HUES64 (cell line): ENCODE measurements at regions not wholly inside any gene's neighbourhood (a gene's known extent, or its start where the extent isn't known, plus 50 kb on each side); places are given as distances from the start of the nearest gene placed in this dataset.

ENCODE experiments used
- H3K27ac ChIP-seq: 2 replicates; pipeline ENCODE4 v1.7.0; 2013; ENCODE audit warnings: low read depth, low read length, inconsistent platforms
- H3K27me3 ChIP-seq: 2 replicates; pipeline ENCODE4 v1.6.1; 2013; ENCODE audit warnings: mild to moderate bottlenecking, low read length; ENCODE audit not compliant: insufficient read depth
- H3K36me3 ChIP-seq: 2 replicates; pipeline ENCODE4 v1.6.1; 2013; ENCODE audit warnings: mild to moderate bottlenecking, low read length; ENCODE audit not compliant: insufficient read depth
- H3K4me1 ChIP-seq: 2 replicates; pipeline ENCODE4 v1.6.1; 2013; ENCODE audit warnings: mild to moderate bottlenecking, low read length, moderate library complexity; ENCODE audit not compliant: insufficient read depth
- H3K4me3 ChIP-seq: 2 replicates; pipeline ENCODE4 v1.5.1; 2013; ENCODE audit warnings: mild to moderate bottlenecking, low read length, moderate library complexity
- H3K9ac ChIP-seq: 2 replicates; pipeline ENCODE4 v1.6.1; 2013; ENCODE audit warnings: mild to moderate bottlenecking, low read depth, low read length
- H3K9me3 ChIP-seq: 2 replicates; pipeline ENCODE4 v1.6.1; 2013; ENCODE audit warnings: low read depth, low read length; ENCODE audit not compliant: insufficient read depth
- WGBS: fragments of 150-250, 120-280 bp; methylation state at CpG from one replicate; pipeline ENCODE4 v1.1.7; 2013; ENCODE audit warnings: missing lambda C conversion rate; 5-methylcytosine and 5-hydroxymethylcytosine counted together

GRCh38 chr4:115871596-115871995 is 758.2 kb upstream of the NDST4 start:
- H3K36me3 ChIP-seq: no peaks in the 10 kb centered on the region
- H3K4me3 ChIP-seq: no peak overlapping the region
- H3K9me3 ChIP-seq: no peaks in the 10 kb centered on the region
- H3K4me1 ChIP-seq: no peaks in the 10 kb centered on the region
- no peak overlapping the region for H3K9ac ChIP-seq
- no peak overlapping the region for H3K27ac ChIP-seq
- H3K27me3 ChIP-seq: no peaks in the 10 kb centered on the region

- H3K36me3 ChIP-seq: no peaks in the 10 kb centered on the region
- no peak overlapping the region for H3K27ac ChIP-seq
- H3K27me3 ChIP-seq: no peaks in the 10 kb centered on the region
- no peaks in the 10 kb centered on the region for H3K4me1 ChIP-seq
- H3K9me3 ChIP-seq: no peaks in the 10 kb centered on the region
- no peak overlapping the region for H3K4me3 ChIP-seq
- H3K9ac ChIP-seq: no peak overlapping the region
- 91% methylated on average over 2 of the region's 3 CpGs for WGBS
Measured at GRCh38 chr4:115866364-115866896, 753.0 kb upstream of the NDST4 start.

- no peaks in the 10 kb centered on the region for H3K27me3 ChIP-seq
- H3K9me3 ChIP-seq: no peaks in the 10 kb centered on the region
- H3K9ac ChIP-seq: no peak overlapping the region
- no CpG with 5 or more reads among the region's 2 CpGs for WGBS
- no peaks in the 10 kb centered on the region for H3K4me1 ChIP-seq
- no peak overlapping the region for H3K27ac ChIP-seq
- H3K36me3 ChIP-seq: no peaks in the 10 kb centered on the region
- no peak overlapping the region for H3K4me3 ChIP-seq
Measured at GRCh38 chr4:115865736-115866135, 752.3 kb upstream of the NDST4 start.

GRCh38 chr4:115852767-115853091 is 739.3 kb upstream of the NDST4 start:
- WGBS: 100% methylated on average over 1 of the region's 1 CpG
- Histone ChIP-seq H3K36me3 (no peaks in the 10 kb centered on the region), H3K9ac (no peak overlapping the region), H3K4me3 (no peak overlapping the region), H3K27ac (no peak overlapping the region), H3K27me3 (no peaks in the 10 kb centered on the region), H3K9me3 (no peaks in the 10 kb centered on the region), H3K4me1 (no peaks in the 10 kb centered on the region; the same call in 1 of the 2 replicates)

GRCh38 chr4:115851918-115852766 is 738.7 kb upstream of the NDST4 start:
- Histone ChIP-seq H3K27ac (no peak overlapping the region), H3K27me3 (no peaks in the 10 kb centered on the region), H3K4me3 (no peak overlapping the region), H3K9me3 (no peaks in the 10 kb centered on the region), H3K9ac (no peak overlapping the region), H3K4me1 (no peaks in the 10 kb centered on the region; the same call in 1 of the 2 replicates), H3K36me3 (no peaks in the 10 kb centered on the region)
- 55% methylated on average over 6 of the region's 6 CpGs for WGBS

- H3K9ac ChIP-seq: no peak overlapping the region
- H3K36me3 ChIP-seq: no peaks in the 10 kb centered on the region
- no peaks in the 10 kb centered on the region; the same call in 1 of the 2 replicates for H3K4me1 ChIP-seq
- H3K27me3 ChIP-seq: no peaks in the 10 kb centered on the region
- no peaks in the 10 kb centered on the region for H3K9me3 ChIP-seq
- H3K4me3 ChIP-seq: no peak overlapping the region
- no peak overlapping the region for H3K27ac ChIP-seq
- 95% methylated on average over 5 of the region's 5 CpGs for WGBS
Measured at GRCh38 chr4:115850799-115851509, 737.5 kb upstream of the NDST4 start.

GRCh38 chr4:115844180-115844579 is 730.8 kb upstream of the NDST4 start:
- no peak overlapping the region for H3K9ac ChIP-seq
- no peaks in the 10 kb centered on the region for H3K4me1 ChIP-seq
- no peak overlapping the region for H3K4me3 ChIP-seq
- H3K9me3 ChIP-seq: peaks cover 3% of the 10 kb centered on the region; the same call in 1 of the 2 replicates
- WGBS: 98% methylated on average over 2 of the region's 2 CpGs
- H3K27ac ChIP-seq: no peak overlapping the region
- H3K36me3 ChIP-seq: no peaks in the 10 kb centered on the region
- no peaks in the 10 kb centered on the region for H3K27me3 ChIP-seq

- no peak overlapping the region for H3K4me3 ChIP-seq
- no peak overlapping the region for H3K27ac ChIP-seq
- no peaks in the 10 kb centered on the region for H3K27me3 ChIP-seq
- no peaks in the 10 kb centered on the region for H3K36me3 ChIP-seq
- H3K9me3 ChIP-seq: peaks cover 3% of the 10 kb centered on the region; the same call in 1 of the 2 replicates
- no peak overlapping the region for H3K9ac ChIP-seq
- H3K4me1 ChIP-seq: no peaks in the 10 kb centered on the region
Measured at GRCh38 chr4:115841871-115842270, 728.5 kb upstream of the NDST4 start.

- no peak overlapping the region for H3K9ac ChIP-seq
- no peaks in the 10 kb centered on the region for H3K27me3 ChIP-seq
- H3K27ac ChIP-seq: no peak overlapping the region
- H3K4me3 ChIP-seq: no peak overlapping the region
- peaks cover under 1% of the 10 kb centered on the region; the same call in 1 of the 2 replicates for H3K9me3 ChIP-seq
- no peaks in the 10 kb centered on the region for H3K4me1 ChIP-seq
- WGBS: 91% methylated on average over 3 of the region's 3 CpGs
- no peaks in the 10 kb centered on the region for H3K36me3 ChIP-seq
Measured at GRCh38 chr4:115834441-115834840, 721.0 kb upstream of the NDST4 start.

- no peak overlapping the region for H3K9ac ChIP-seq
- H3K9me3 ChIP-seq: no peaks in the 10 kb centered on the region
- H3K4me1 ChIP-seq: no peaks in the 10 kb centered on the region
- H3K36me3 ChIP-seq: no peaks in the 10 kb centered on the region
- H3K27ac ChIP-seq: no peak overlapping the region
- no peak overlapping the region for H3K4me3 ChIP-seq
- H3K27me3 ChIP-seq: no peaks in the 10 kb centered on the region
- WGBS: no CpG with 5 or more reads among the region's 1 CpG
Measured at GRCh38 chr4:115824630-115825029, 711.2 kb upstream of the NDST4 start.

GRCh38 chr4:115803825-115804224 is 690.4 kb upstream of the NDST4 start:
- Histone ChIP-seq H3K4me3 (no peak overlapping the region), H3K4me1 (no peaks in the 10 kb centered on the region), H3K27ac (no peak overlapping the region), H3K9me3 (0 out of 2 replicates have a peak, but pooled peaks cover 4% of the 10 kb centered on the region), H3K36me3 (no peaks in the 10 kb centered on the region), H3K9ac (no peak overlapping the region), H3K27me3 (no peaks in the 10 kb centered on the region)
